ENCODE measurements at regions not wholly inside any gene's neighbourhood (a gene's known extent, or its start where the extent isn't known, plus 50 kb on each side); places are given as distances from the start of the nearest gene placed in this dataset.

DNA sequence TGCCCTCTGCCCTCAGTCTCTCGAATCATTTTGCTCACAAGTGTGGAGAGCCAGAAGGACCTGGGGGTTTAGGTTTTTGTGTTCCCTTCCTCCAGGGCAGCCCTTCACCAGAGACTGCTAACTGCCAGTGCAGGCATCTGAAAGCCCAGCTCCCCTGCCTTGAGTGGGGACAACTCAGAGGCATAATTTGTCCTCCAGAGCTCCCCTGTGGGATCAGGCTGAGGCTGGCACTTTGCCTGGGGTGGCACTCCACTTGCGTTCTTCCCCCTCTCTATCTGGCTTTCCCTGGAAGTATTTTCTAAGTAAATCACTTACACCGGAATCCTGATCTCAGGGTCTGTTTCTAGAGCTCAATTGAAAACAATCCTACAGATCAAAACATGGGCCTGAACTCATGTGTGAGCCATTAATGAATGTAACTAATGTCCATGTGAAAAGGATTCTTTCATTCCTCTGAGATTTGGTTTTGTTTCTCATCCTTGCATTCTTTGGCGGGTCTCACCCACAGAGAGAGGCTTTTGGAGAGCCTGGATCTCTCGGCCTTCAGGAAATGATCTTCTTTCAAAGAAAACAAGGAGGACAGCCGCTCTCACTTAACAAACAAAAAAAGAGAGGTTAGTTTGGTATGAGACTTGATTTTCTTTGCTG lies 125.7 kb upstream of the RIPOR2 start:
- DNase-seq (ENCODE audit: low read depth in 2 of 3, low spot score in 2 of 3) = no peak

DNA sequence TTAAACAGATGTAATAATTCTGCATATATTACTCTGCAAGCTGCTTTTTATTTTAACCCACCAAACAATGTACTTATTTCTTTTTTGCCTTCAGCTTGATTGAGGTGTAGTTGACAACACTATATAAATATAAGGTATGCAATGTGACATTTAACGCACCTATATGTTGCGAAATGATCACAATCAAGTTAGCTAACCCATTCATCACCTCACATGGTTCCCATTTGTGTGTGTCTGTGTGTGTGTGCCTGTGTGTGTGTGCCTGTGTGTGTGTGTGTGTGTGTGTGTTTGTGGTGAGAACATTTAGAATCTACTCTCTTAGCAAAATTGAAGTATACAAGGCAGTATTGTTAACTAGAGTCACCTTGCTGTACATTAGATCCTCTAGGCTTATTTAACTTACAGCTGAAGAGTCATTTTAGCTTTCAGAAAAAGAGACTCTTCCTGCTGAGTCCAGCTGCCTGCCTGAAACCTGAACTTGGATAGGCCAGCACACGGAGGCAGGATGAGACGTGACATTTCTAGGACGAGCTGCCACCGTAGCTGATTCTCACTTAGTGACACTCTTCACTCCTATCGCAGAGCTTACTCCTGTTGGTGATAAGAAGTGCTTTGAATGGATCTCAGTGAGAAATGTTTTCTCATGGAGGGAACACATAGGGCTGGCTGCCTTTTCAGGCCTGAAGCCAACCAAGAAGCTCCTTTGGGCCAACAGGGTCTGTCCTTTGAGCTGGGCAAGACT lies 126.5 kb upstream of the RIPOR2 start:
- DNase-seq (ENCODE audit: low read depth in 2 of 3, low spot score in 2 of 3) = no peak

DNA sequence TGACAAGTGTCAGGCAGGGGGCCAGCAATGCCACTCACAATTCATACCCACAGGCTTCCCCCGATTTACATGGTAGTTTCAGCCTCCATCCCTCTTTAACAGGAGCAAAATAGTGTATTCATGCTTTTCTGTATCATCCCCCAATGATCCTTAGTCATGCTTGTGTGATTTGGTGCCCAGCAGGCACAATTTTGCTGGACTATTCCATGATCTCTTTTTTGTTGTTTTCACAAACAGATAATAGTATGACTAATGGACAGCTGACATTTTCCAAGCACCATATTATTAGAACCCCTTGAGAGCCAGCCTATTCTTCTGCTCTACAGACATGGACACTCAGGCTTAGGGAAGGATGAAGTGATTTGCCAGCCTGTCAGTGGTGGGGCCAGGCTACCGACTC lies 128.2 kb upstream of the RIPOR2 start:
- DNase-seq (ENCODE audit: low read depth in 2 of 3, low spot score in 2 of 3) = no peak

DNA sequence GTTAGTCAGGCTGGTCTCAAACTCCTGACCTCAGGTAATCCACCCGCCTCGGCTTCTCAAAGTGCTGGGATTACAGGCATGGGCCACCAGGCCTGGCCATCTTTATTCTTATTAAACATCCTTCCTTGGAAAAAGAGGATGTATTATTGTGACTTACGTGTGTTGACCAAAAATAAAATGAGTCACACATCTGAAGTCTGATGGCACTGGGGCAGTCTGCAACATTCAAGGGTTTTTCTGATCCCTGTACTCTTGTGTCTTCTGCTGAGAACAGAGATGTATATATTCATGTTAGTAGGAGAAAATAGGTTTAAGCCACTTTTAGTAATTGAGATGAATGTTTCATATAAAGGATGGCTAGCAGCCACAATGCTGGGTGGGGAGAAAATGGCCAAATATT lies 129.9 kb upstream of the RIPOR2 start:
- no peak for DNase-seq (ENCODE audit: low read depth in 2 of 3, low spot score in 2 of 3)

DNA sequence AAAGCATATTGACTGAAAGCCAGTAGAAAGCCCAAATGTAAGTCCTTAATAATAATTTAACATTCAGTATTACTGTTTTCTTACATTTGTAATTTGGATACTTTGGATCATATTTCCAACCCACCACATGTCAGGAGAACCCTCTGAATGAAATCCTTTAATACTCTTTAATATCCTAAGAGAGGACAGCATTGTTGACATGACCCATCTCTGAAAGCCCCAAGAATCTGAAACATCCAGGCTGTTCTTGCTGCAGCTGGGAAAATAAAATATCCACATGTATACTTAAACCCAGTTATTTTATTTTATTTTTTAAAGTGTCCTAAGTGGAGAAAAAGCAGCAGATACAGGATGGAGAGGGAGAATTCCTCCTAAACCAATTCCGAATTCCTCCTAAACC lies 130.8 kb upstream of the RIPOR2 start:
- no peak for DNase-seq (ENCODE audit: low read depth in 2 of 3, low spot score in 2 of 3)

DNA sequence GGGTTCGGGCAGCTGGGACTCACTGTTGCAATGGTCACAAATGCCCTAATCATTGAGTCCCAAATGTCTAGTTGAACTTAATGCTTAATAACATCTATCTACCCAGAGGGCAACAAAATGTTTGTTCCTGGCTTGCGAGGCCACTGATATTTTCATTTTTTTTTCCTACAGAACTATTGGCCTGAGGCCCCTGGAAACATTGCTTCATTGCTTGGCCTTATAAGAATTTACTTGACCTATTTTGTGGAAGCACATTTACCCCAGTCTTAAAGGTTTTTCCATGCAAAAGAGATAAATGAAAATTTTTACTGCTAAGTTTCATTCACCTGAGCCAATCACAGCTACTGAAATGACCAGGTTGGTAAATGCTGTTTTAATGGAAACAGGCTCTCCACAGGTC lies 133.1 kb upstream of the RIPOR2 start:
- DNase-seq (ENCODE audit: low read depth in 2 of 3, low spot score in 2 of 3) = no peak

DNA sequence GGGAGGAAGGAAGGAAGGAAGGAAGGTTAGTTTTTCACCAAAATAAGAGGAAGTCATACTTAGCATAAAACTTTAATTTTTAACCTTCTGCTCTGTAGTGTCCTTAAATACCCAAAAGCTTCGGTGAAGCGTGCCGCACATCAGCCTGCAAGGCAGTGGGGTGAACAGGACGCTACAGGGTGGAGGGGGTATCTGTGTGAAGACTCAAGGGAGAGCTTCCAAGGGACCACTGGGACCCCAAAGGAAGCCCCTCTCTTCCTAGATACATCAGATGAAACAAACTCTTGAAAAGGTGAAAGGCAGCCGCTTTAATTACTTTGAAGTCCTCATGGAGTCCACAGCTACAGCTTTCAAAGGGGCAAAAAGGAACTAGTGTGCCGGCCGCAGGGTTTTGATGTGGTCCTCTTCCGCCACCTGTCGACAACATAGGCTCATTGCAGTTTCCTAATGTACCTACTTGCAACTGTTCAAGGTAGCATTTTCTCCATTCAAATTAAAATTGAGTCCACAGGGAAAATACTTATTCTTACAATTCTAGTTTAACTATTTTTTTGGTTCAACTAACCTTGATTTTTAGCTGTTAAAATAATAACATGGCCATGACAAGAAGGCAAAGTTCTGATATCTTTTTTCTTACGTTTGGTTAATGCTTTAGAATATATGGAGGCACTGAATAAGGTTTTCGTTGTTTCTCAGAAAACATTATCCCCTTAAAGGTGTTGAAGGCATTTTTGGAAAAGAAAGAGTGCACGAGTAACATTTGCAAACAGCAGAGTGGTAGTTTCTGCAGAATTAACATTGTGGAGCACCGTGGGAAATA lies 135.0 kb upstream of the RIPOR2 start:
- DNase-seq (ENCODE audit: low read depth in 2 of 3, low spot score in 2 of 3) = peak; percentile 74 to 93 (median 85)

DNA sequence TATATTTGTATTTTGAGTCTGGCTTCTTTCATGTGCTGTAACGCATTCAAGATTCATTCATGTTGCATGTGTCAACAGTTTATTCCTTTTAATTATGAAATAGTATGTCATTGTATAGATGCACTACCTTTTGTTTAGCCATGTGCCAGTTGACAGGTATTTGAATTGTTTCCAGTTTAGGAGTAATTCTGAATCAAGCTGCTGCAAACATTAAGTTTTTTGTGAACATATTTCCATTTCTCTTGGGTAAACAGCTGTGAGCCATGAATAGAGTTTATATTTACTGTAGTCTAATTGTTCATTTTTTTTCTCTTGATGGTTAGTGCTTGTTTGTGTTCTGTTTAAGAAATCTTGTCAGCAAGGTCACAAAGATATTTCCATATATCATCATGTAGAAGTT lies 142.4 kb upstream of the RIPOR2 start:
- no peak for DNase-seq (ENCODE audit: low read depth in 2 of 3, low spot score in 2 of 3)

DNA sequence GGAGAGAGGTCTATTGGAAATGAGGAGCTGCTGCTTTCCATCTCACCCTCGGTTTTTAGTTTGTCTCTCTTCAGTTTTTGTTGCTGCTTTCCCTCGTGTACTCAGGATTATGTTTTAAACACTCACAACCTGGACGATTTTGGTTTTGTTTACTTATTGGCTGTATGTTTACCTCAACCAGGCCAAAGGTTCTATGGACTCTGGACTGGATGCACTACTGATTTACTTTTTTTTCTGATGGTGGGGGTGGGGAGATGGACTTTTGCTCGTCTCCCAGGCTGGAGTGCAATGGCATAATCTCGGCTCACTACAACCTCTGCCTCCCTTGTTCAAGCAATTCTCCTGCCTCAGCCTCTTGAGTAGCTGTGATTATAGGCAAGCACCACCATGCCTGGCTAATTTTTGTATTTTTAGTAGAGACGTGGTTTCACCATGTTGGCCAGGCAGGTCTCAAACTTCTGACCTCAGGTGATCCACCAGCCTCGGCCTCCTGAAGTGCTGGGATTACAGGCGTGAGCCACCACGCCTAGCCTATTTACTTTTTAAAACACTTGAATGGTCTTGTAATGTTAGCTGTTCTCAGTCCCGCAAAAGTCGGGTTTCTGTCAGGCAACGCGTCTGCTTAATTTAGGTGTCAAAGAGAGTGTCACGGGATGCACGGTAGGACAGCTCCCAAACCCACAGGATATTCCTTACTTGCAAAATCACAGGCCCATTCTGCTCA lies 148.2 kb upstream of the RIPOR2 start:
- no peak for DNase-seq (ENCODE audit: low read depth in 2 of 3, low spot score in 2 of 3)

DNA sequence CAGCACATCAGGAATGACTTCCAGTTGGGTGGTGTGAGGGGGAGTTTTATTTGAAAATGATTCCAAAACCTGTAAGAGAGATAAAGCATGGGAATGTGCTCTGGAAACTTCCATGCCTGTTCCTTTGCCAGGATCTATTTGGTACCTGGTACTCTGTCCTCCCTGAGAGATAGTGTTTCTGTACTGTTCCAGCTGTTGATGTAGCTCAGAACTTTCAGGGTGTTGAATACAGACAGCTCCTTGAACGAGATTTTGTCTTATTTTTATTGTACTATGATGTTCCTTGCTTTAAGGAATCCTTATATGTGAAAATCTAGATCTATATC lies 148.7 kb upstream of the RIPOR2 start:
- no peak for DNase-seq (ENCODE audit: low read depth in 2 of 3, low spot score in 2 of 3)

DNA sequence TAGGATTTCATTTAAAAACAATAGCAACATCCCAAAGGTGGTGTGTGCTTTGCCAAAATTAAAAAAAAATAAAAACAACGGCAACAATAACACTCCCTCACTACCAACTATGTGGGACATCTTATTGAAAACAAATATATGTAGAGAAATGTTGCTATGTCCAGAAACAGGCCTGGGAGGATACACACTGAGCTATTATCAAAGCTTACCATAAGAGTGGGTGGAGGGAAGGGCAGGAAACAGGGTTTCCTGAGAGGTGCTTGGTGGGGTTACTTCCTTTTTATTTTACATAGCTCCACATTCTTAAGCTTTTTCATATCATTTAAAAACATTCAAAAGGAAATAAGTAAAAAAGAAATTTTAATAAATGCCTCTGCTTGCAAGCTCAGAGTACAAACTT lies 150.0 kb upstream of the RIPOR2 start:
- DNase-seq (ENCODE audit: low read depth in 2 of 3, low spot score in 2 of 3) = peak in 2 of 3 donors; percentile 83 to 95

DNA sequence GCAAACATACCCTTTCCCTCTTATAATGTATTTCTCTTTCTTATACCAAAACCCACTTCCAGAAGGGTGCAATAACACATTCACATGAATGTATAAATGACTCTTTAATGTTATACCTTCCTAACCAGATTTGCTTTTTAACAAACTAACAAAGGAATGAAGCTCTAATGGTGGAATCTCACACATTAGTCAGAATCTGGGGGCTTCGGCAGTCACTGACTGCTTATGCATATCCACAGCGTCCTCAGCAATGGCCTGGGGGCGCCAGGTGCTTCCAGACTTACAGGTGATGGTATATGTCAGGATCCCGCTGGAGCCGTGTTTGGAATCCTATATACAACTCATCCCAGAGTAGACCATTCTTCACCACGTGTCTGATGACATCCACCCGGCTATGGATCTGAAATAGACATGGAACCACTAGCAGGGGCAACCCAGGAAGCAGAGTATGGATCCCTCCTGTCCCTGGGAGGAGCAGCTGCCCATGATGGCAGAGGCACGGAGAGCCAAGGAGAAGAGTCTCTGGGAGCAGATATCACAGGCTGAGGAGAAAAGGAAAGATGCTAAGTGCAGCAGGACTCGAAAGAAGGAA lies 150.8 kb upstream of the RIPOR2 start:
- no peak for DNase-seq (ENCODE audit: low read depth in 2 of 3, low spot score in 2 of 3)

DNA sequence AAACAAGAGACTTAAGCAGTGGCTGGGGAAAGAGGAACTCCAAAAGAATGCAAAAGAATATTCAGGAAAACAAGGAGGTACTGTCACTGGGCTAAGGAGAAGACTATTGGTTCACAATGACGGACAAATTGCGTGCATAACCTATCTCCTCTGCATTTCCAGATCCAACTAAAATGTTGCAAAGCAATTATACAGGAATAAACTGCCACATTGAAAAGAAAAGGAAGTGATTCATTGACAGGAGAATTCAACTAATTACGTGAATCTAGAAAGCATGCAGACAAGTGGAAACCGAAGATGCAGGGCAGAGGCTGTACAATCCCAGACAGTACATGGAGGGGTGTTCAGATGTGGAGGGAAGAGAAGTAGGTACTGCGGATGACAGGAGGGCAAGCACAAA lies 152.8 kb upstream of the RIPOR2 start:
- DNase-seq (ENCODE audit: low read depth in 2 of 3, low spot score in 2 of 3) = no peak

DNA sequence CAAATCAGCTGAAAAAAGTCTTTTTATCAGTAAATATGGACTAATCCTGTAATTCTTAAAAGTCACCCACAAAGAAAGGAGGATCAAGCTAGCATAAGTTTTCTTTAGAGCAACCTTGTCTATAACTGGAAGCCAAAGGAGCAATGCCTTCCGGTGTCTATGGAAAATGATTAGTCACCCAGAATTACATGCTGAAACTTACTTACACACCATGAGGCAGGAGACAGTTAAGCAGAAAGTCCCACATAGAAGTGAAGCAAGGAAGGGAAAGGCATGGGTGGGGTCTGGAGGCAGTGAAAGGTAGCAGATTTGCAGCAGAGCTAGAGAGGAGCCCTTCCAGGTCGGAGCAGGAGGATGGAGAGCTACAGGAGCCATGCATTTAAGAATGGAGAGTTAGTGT lies 153.7 kb upstream of the RIPOR2 start:
- peak in 2 of 3 donors; percentile 24 to 35 for DNase-seq (ENCODE audit: low read depth in 2 of 3, low spot score in 2 of 3)

DNA sequence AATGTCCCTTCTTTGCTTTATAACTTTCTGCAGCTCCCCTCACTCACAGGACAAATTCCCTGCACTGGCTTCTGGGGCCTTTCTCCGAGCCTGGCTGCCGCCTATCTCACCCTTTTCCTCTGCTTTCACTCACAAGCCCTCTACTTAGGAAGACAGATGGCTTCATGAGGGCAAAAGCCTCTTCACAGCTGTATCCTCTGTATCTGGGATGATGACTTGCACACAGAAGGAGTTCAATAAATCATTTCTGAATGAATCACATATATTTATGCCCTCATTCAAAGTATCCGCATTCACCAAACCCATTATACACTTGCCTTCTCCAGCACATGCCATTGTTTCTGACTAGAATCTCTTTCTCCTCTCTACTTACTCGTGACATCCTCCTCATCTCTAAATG lies 159.0 kb upstream of the RIPOR2 start:
- peak in 2 of 3 donors; percentile 68 to 90 for DNase-seq (ENCODE audit: low read depth in 2 of 3, low spot score in 2 of 3)

DNA sequence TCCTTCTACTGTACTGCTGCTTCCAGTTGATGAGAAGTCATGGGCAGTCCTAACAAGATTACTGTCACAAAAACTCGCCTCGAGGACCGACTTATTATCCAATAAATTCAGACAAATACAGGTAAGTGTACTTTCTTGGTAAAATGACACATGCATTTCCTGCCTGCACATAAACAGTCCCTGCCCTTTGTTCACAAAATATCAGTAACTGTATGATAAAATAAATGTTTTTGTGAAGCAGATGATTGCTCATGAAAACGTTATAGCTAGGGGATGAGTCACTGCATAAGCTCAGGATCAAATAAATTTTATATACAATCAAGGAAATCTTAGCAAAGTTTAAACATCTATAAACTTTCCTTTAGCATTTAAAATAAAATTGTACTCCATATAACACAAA lies 164.5 kb upstream of the RIPOR2 start:
- DNase-seq (ENCODE audit: low read depth in 2 of 3, low spot score in 2 of 3) = no peak

DNA sequence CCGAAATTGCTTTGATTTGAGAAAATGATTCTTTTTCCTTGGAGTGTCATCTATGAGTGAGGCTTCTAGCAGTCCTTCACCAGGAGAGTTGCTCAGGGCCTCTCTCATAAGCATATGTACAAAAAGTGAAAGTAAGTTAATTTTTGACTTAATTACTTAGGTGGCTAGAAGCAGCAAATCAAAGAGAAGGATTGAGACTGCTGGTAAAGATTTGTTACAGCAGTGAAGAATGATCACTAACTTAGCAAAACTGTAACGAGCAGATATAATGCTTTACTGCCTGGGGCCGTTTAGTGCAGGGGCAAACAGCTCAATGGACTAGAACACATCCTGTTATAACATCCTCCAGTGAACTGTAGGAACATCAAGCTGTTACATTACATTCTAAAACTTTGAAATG lies 167.8 kb upstream of the RIPOR2 start:
- no peak for DNase-seq (ENCODE audit: low read depth in 2 of 3, low spot score in 2 of 3)

DNA sequence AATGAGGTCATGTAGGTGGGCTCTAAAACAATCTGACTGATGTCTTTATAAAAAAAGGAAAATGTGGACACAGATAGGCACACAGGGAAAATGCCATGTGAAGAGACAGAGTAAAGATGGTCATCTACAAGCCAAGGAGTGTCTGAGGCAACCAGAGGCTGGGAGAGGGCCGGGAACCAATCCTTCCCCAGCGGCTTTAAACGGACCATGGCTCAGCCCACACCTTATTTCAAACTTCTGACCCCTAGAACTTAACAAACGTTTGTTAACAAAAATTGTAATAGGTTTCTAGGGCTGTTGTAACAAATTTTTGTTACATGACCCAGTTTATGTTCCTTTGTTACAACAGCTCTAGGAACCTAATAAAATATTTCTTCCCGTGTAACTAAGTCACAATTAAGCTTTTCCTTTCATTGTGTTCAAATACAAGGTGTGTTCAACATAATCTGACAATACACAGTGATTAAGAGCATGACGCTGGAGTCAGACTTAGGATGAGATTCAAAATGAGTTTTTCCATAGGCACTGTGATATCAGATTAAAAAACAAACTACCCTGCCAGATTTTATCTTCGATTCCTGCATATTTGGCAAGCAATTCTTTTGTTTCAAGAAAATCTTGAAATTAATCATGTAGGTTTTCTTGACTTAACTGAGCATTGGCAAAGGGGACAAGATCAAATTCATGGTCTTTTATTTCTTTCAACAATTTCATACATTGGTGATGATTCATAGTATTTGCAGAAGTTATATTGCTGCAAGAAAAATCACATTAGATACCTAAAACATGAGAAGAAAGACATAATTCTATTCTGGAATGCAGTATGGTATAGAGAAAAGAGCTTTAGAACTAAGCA lies 169.5 kb upstream of the RIPOR2 start:
- DNase-seq (ENCODE audit: low read depth in 2 of 3, low spot score in 2 of 3) = no peak

DNA sequence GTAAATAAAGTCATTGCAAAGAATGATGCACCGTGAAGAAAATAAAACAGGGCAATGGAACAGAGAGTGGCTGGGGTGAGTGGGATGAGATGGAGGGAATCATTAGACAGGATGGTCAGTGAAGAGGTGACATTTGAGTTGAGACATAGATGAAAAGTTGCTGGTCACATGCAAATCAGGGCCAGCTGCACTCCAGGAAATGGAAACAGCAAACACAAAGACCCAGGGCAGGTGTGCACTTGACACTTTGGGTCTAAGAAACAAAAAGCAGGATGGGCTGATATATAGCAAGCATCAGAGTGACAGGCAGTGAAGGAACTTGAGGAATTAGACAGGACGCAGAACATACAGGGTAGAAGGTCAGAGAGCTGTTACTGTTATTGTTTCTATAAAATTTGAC lies 171.5 kb upstream of the RIPOR2 start:
- no peak for DNase-seq (ENCODE audit: low read depth in 2 of 3, low spot score in 2 of 3)

DNA sequence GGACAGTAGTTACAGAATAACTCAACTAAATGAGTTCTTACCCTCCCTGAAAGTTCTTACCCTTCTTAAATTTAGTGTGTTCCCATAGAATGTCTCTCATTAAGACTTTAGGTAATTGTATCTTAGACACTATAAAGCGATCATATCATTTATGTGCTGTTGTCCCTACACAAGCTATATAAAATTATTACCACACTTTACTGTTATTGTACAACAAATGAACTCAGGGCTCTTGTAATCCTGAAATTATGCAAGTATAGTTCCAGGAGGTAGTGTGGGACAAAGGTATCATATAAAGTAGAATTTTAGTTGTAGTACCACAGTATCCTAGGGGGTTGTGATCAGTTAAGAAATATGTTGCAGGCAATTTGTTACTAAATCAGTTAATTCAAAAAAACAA lies 167.4 kb upstream of the CARMIL1 start:
- DNase-seq (ENCODE audit: low read depth in 2 of 3, low spot score in 2 of 3) = no peak

Data from hematopoietic multipotent progenitor cell (in vitro differentiated cells).